GM23248 (cell line): ENCODE measurements at regions not wholly inside any gene's neighbourhood (a gene's known extent, or its start where the extent isn't known, plus 50 kb on each side); places are given as distances from the start of the nearest gene placed in this dataset.
"Not testable (repeated sequence)": the region's sequence is repeated elsewhere in the genome, so short reads cannot be mapped to it uniquely, and the experiment has no call there.

Source experiments
- EZH2 ChIP-seq: fragments of 200-600 bp; sonication (generic); IDR thresholded peaks from 2 replicates; pipeline ENCODE4 v1.6.1; 2018; ENCODE audit warnings: antibody characterized with exemption, mild to moderate bottlenecking; ENCODE audit not compliant: insufficient read depth, poor library complexity, severe bottlenecking
- EZH2phosphoT487 ChIP-seq: fragments of 200-600 bp; sonication (generic); IDR thresholded peaks from 2 replicates; pipeline ENCODE4 v1.6.1; 2018; ENCODE audit warnings: antibody characterized with exemption, moderate library complexity, mild to moderate bottlenecking, low read depth; ENCODE audit not compliant: insufficient read depth

- TF ChIP-seq EZH2, EZH2phosphoT487: not testable (repeated sequence)
These were observed 90.3 kb upstream of the FGGY start for GRCh38 chr1:59206616-59207015.
